HG03457 (cell line): ENCODE measurements at regions not wholly inside any gene's neighbourhood (a gene's known extent, or its start where the extent isn't known, plus 50 kb on each side); places are given as distances from the start of the nearest gene placed in this dataset.

Experiments used
- ATAC-seq: cut with Tn5 transposase; IDR thresholded peaks from one replicate; pipeline ENCODE4 v1.9.1; 2021; ENCODE audit warnings: moderate number of reproducible peaks; ENCODE audit not compliant: unreplicated experiment

- no peak for ATAC-seq
Observed at GRCh38 chr1:98086156-98086555, 165.3 kb upstream of the DPYD start.

GRCh38 chr1:98084188-98084587 lies 163.4 kb upstream of the DPYD start:
- no peak for ATAC-seq

- ATAC-seq = no peak
Observed at GRCh38 chr1:98081944-98082343, 161.1 kb upstream of the DPYD start.

- ATAC-seq = no peak
Observed at GRCh38 chr1:98078596-98078995, 157.8 kb upstream of the DPYD start.

- no peak for ATAC-seq
Observed at GRCh38 chr1:98077691-98078090, 156.9 kb upstream of the DPYD start.

GRCh38 chr1:98075626-98076025 lies 154.8 kb upstream of the DPYD start:
- no peak for ATAC-seq

GRCh38 chr1:98073823-98074222 lies 153.0 kb upstream of the DPYD start:
- ATAC-seq = no peak

- no peak for ATAC-seq
Observed at GRCh38 chr1:98073106-98073505, 152.3 kb upstream of the DPYD start.

- ATAC-seq = no peak
Observed at GRCh38 chr1:98072047-98072446, 151.2 kb upstream of the DPYD start.

GRCh38 chr1:98068016-98068415 lies 147.2 kb upstream of the DPYD start:
- no peak for ATAC-seq

- no peak for ATAC-seq
Observed at GRCh38 chr1:98066911-98067310, 146.1 kb upstream of the DPYD start.

- no peak for ATAC-seq
Observed at GRCh38 chr1:98059620-98060019, 138.8 kb upstream of the DPYD start.

GRCh38 chr1:98058676-98059075 lies 137.8 kb upstream of the DPYD start:
- no peak for ATAC-seq

GRCh38 chr1:98057236-98057910 lies 136.5 kb upstream of the DPYD start:
- no peak for ATAC-seq

GRCh38 chr1:98056781-98057180 lies 135.9 kb upstream of the DPYD start:
- no peak for ATAC-seq

- ATAC-seq = no peak
Observed at GRCh38 chr1:98055457-98055856, 134.6 kb upstream of the DPYD start.

- no peak for ATAC-seq
Observed at GRCh38 chr1:98054786-98055185, 134.0 kb upstream of the DPYD start.

GRCh38 chr1:98054367-98054701 lies 133.5 kb upstream of the DPYD start:
- ATAC-seq = no peak

GRCh38 chr1:98053471-98054366 lies 132.9 kb upstream of the DPYD start:
- ATAC-seq = peak; percentile 91

- no peak for ATAC-seq
Observed at GRCh38 chr1:98051065-98051675, 130.3 kb upstream of the DPYD start.

GRCh38 chr1:98049370-98050135 lies 128.7 kb upstream of the DPYD start:
- ATAC-seq = no peak
